ENCODE measurements at regions not wholly inside any gene's neighbourhood (a gene's known extent, or its start where the extent isn't known, plus 50 kb on each side); places are given as distances from the start of the nearest gene placed in this dataset.

DNA sequence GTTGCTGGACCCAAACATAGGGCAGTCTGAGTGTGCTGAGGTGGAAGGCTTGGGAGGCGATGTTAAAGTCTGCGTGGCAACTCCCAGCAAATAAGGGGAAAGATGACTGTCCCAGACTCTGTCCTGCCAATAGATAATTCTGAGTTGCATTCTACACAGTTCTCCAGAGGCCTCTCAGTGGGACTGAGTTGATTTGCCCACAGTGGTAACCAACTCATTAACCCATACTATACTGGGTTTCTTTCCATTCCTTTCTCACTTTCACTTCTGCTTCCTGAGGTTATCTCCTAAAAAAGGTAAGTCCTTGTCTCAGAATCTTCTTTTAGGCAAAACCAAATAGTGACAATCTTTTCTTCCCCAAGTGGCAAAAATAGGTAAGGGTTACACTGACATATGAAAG, 549.9 kb upstream of the DPPA4 start:
- TF ChIP-seq, protein P1, sequence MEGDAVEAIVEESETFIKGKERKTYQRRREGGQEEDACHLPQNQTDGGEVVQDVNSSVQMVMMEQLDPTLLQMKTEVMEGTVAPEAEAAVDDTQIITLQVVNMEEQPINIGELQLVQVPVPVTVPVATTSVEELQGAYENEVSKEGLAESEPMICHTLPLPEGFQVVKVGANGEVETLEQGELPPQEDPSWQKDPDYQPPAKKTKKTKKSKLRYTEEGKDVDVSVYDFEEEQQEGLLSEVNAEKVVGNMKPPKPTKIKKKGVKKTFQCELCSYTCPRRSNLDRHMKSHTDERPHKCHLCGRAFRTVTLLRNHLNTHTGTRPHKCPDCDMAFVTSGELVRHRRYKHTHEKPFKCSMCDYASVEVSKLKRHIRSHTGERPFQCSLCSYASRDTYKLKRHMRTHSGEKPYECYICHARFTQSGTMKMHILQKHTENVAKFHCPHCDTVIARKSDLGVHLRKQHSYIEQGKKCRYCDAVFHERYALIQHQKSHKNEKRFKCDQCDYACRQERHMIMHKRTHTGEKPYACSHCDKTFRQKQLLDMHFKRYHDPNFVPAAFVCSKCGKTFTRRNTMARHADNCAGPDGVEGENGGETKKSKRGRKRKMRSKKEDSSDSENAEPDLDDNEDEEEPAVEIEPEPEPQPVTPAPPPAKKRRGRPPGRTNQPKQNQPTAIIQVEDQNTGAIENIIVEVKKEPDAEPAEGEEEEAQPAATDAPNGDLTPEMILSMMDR (IDR thresholded peaks at IDR 0.05): no peak
- no peak for TF ChIP-seq POLR2A (IDR thresholded peaks at IDR 0.05)
- TF ChIP-seq POLR2AphosphoS5 (IDR thresholded peaks at IDR 0.05): no peak

Measured in prostate gland (tissue), 2 donors.